ENCODE measurements at regions not wholly inside any gene's neighbourhood (a gene's known extent, or its start where the extent isn't known, plus 50 kb on each side); places are given as distances from the start of the nearest gene placed in this dataset.

GRCh38 chr21:28669971-28670653 is 322.6 kb downstream of the LTN1 start:
- TF ChIP-seq EZH2 (IDR thresholded peaks at IDR 0.05; ENCODE audit: insufficient read depth, low read length): no peak
- TF ChIP-seq, protein P1, sequence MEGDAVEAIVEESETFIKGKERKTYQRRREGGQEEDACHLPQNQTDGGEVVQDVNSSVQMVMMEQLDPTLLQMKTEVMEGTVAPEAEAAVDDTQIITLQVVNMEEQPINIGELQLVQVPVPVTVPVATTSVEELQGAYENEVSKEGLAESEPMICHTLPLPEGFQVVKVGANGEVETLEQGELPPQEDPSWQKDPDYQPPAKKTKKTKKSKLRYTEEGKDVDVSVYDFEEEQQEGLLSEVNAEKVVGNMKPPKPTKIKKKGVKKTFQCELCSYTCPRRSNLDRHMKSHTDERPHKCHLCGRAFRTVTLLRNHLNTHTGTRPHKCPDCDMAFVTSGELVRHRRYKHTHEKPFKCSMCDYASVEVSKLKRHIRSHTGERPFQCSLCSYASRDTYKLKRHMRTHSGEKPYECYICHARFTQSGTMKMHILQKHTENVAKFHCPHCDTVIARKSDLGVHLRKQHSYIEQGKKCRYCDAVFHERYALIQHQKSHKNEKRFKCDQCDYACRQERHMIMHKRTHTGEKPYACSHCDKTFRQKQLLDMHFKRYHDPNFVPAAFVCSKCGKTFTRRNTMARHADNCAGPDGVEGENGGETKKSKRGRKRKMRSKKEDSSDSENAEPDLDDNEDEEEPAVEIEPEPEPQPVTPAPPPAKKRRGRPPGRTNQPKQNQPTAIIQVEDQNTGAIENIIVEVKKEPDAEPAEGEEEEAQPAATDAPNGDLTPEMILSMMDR (IDR thresholded peaks at IDR 0.05; ENCODE audit: insufficient read depth, low read depth, low read length): no peak
